Smooth muscle cell (in vitro differentiated cells): ENCODE measurements at regions not wholly inside any gene's neighbourhood (a gene's known extent, or its start where the extent isn't known, plus 50 kb on each side); places are given as distances from the start of the nearest gene placed in this dataset.

Source experiments
- DNase-seq: peaks from one replicate; lab custom pipeline; 2025; ENCODE audit not compliant: unreplicated experiment; lab: John Stamatoyannopoulos, UW
- H2AFZ ChIP-seq: fragments of 200-600 bp; sonication (generic); 2 replicates; pipeline ENCODE4 v1.6.0; 2016; ENCODE audit warnings: antibody characterized with exemption, low read depth, mild to moderate bottlenecking
- H3F3A ChIP-seq: fragments of 200-600 bp; sonication (generic); 2 replicates; pipeline ENCODE4 v1.6.0; 2017; ENCODE audit warnings: antibody characterized with exemption, low read depth
- H3K27ac ChIP-seq: fragments of 200-600 bp; sonication (generic); 2 replicates; pipeline ENCODE4 v1.5.1; 2016; ENCODE audit warnings: low read depth, mild to moderate bottlenecking
- H3K27me3 ChIP-seq: fragments of 200-600 bp; sonication (generic); 2 replicates; pipeline ENCODE4 v1.6.1; 2016; ENCODE audit warnings: low read depth, mild to moderate bottlenecking
- H3K36me3 ChIP-seq: fragments of 200-600 bp; sonication (generic); 2 replicates; pipeline ENCODE4 v1.5.1; 2016; ENCODE audit warnings: low read depth
- H3K4me1 ChIP-seq: fragments of 200-600 bp; sonication (generic); 2 replicates; pipeline ENCODE4 v1.5.1; 2016; ENCODE audit warnings: low read depth
- H3K4me2 ChIP-seq: fragments of 200-600 bp; sonication (generic); 2 replicates; pipeline ENCODE4 v1.6.0; 2016; ENCODE audit warnings: mild to moderate bottlenecking
- H3K4me3 ChIP-seq: fragments of 200-600 bp; sonication (generic); 2 replicates; pipeline ENCODE4 v1.5.1; 2016; ENCODE audit warnings: mild to moderate bottlenecking
- H3K79me2 ChIP-seq: fragments of 200-600 bp; sonication (generic); 2 replicates; pipeline ENCODE4 v1.6.0; 2016; ENCODE audit warnings: low read depth, mild to moderate bottlenecking
- H3K9ac ChIP-seq: fragments of 200-600 bp; sonication (generic); 2 replicates; pipeline ENCODE4 v1.6.0; 2016; ENCODE audit warnings: low read depth
- H3K9me3 ChIP-seq: fragments of 200-600 bp; sonication (generic); replicated peaks from 2 replicates; pipeline ENCODE4 v1.5.1; 2016; ENCODE audit warnings: low read depth
- H4K20me1 ChIP-seq: fragments of 200-600 bp; sonication (generic); 2 replicates; pipeline ENCODE4 v1.6.0; 2016; ENCODE audit warnings: low read depth
- WGBS: methylation state at CpG from one replicate; pipeline ENCODE4 v1.1.7; 2016; ENCODE audit warnings: low lambda C conversion rate; 5-methylcytosine and 5-hydroxymethylcytosine counted together
- TF ChIP-seq, protein P1 (sequence below): fragments of 200-600 bp; sonication (generic); IDR thresholded peaks from 2 replicates; pipeline ENCODE4 v1.5.1; 2017; ENCODE audit warnings: borderline replicate concordance, mild to moderate bottlenecking, antibody characterized with exemption; ENCODE audit not compliant: insufficient read depth, poor library complexity, severe bottlenecking

DNA sequence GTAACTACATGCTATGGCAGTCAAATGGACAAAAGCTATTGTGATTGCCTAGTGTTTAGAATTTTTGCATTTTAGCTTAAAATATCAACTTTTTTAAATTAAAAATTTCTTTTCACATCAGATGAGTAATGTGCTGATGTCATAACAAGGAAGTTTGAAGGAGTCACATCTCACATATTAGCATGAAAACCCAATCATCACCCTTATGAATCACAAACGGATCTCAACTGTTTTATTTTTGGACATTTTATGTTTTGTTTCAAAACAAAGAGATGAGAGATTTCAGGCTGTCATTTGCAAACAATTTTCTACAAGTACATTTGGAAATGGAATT is 53.6 kb upstream of the TRERF1 start:
- no peak for DNase-seq
- Histone ChIP-seq H3K4me2 (no peak overlapping the region), H3K9ac (no peak overlapping the region)

GRCh38 chr6:42503894-42504293 is 52.2 kb upstream of the TRERF1 start:
- Histone ChIP-seq H3K79me2 (no peaks in the 10 kb centered on the region), H3K27me3 (no peaks in the 10 kb centered on the region), H3K4me2 (no peak overlapping the region), H3K27ac (no peak overlapping the region), H2AFZ (no peak overlapping the region), H3K9ac (no peak overlapping the region), H3F3A (no peaks in the 10 kb centered on the region), H4K20me1 (no peaks in the 10 kb centered on the region), H3K9me3 (no peaks in the 10 kb centered on the region), H3K36me3 (no peaks in the 10 kb centered on the region), H3K4me1 (no peaks in the 10 kb centered on the region), H3K4me3 (no peak overlapping the region)
- 93% methylated on average over 3 of the region's 3 CpGs for WGBS
- TF ChIP-seq, protein P1, sequence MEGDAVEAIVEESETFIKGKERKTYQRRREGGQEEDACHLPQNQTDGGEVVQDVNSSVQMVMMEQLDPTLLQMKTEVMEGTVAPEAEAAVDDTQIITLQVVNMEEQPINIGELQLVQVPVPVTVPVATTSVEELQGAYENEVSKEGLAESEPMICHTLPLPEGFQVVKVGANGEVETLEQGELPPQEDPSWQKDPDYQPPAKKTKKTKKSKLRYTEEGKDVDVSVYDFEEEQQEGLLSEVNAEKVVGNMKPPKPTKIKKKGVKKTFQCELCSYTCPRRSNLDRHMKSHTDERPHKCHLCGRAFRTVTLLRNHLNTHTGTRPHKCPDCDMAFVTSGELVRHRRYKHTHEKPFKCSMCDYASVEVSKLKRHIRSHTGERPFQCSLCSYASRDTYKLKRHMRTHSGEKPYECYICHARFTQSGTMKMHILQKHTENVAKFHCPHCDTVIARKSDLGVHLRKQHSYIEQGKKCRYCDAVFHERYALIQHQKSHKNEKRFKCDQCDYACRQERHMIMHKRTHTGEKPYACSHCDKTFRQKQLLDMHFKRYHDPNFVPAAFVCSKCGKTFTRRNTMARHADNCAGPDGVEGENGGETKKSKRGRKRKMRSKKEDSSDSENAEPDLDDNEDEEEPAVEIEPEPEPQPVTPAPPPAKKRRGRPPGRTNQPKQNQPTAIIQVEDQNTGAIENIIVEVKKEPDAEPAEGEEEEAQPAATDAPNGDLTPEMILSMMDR: no peak
- DNase-seq: no peak

More for the DNA sequence above, 53.6 kb upstream of the TRERF1 start:
- 49% methylated on average over 1 of the region's 1 CpG for WGBS
- H3K4me3 ChIP-seq: no peak overlapping the region
- no peaks in the 10 kb centered on the region for H3K27me3 ChIP-seq
- H3K36me3 ChIP-seq: no peaks in the 10 kb centered on the region
- no peaks in the 10 kb centered on the region for H3K4me1 ChIP-seq
- H3K9me3 ChIP-seq: no peaks in the 10 kb centered on the region
- no peak overlapping the region for H2AFZ ChIP-seq
- H3F3A ChIP-seq: peaks cover 3% of the 10 kb centered on the region
- peak overlapping the region; percentile 37 for H3K27ac ChIP-seq
- H3K79me2 ChIP-seq: no peaks in the 10 kb centered on the region
- TF ChIP-seq, protein P1: no peak
- H4K20me1 ChIP-seq: no peaks in the 10 kb centered on the region

DNA sequence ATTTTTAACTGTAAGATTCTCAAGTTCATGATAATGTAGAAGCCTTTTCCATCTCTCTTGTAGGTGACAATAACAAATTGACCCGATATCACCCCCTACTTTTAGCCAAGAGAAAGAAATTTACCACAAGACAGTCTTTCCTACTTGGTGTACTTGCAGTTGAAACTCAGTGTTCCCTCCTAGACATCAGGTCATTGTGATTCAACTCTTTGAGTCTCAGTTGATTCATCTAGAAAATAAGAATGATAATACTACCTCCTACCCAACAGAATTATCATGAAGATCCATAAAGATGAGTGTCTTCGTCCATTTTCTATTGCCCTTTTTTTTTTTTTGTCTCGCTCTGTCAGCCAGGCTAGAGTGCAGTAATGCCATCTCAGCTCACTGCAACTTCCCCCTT is 51.3 kb upstream of the TRERF1 start:
- no peak for DNase-seq
- WGBS: 88% methylated on average over 3 of the region's 3 CpGs
- Histone ChIP-seq H3K4me1 (no peaks in the 10 kb centered on the region), H3K27me3 (no peaks in the 10 kb centered on the region), H3K27ac (no peak overlapping the region), H2AFZ (no peak overlapping the region), H3K9ac (no peak overlapping the region), H3K9me3 (no peaks in the 10 kb centered on the region), H3K4me2 (no peak overlapping the region), H3K4me3 (no peak overlapping the region), H3F3A (no peaks in the 10 kb centered on the region), H3K36me3 (no peaks in the 10 kb centered on the region), H3K79me2 (no peaks in the 10 kb centered on the region), H4K20me1 (no peaks in the 10 kb centered on the region)
- TF ChIP-seq, protein P1: no peak

GRCh38 chr6:42502127-42502526 is 50.4 kb upstream of the TRERF1 start:
- 79% methylated on average over 1 of the region's 1 CpG for WGBS
- Histone ChIP-seq H3F3A (no peaks in the 10 kb centered on the region), H4K20me1 (no peaks in the 10 kb centered on the region), H3K27ac (no peak overlapping the region), H3K4me3 (no peak overlapping the region), H3K27me3 (no peaks in the 10 kb centered on the region), H3K9ac (no peak overlapping the region), H3K79me2 (no peaks in the 10 kb centered on the region), H2AFZ (no peak overlapping the region), H3K4me2 (no peak overlapping the region), H3K9me3 (no peaks in the 10 kb centered on the region), H3K4me1 (no peaks in the 10 kb centered on the region), H3K36me3 (no peaks in the 10 kb centered on the region)
- DNase-seq: no peak
- TF ChIP-seq, protein P1: no peak
